ENCODE measurements at regions not wholly inside any gene's neighbourhood (a gene's known extent, or its start where the extent isn't known, plus 50 kb on each side); places are given as distances from the start of the nearest gene placed in this dataset.

- Histone ChIP-seq H3K56ac (ENCODE audit: insufficient read length, low read depth, low read length) (no peak overlapping the region), H3K27me3 (ENCODE audit: insufficient read depth, low read length) (no peaks in the 10 kb centered on the region), H3K9ac (ENCODE audit: extremely low read depth, insufficient read length, low read length) (no peak overlapping the region), H3K18ac (ENCODE audit: insufficient read length, low read depth, low read length) (no peak overlapping the region), H2BK20ac (ENCODE audit: low read depth, low read length, poor library complexity, severe bottlenecking) (no peak overlapping the region), H4K20me1 (ENCODE audit: control insufficient read depth, insufficient read depth, insufficient read length) (no peaks in the 10 kb centered on the region), H3K23ac (ENCODE audit: insufficient read length, low read depth, low read length) (no peak overlapping the region), H2BK5ac (ENCODE audit: insufficient read length, low read length) (no peak overlapping the region), H3K4ac (ENCODE audit: low read depth, low read length) (no peak overlapping the region), H3K4me2 (ENCODE audit: insufficient read depth, insufficient read length, low read length) (no peak overlapping the region), H4K5ac (ENCODE audit: insufficient read length, low read depth, low read length) (no peak overlapping the region), H3K79me2 (ENCODE audit: insufficient read depth, low read length) (no peaks in the 10 kb centered on the region), H3K4me1 (ENCODE audit: insufficient read depth, low read length) (no peaks in the 10 kb centered on the region), H4K8ac (replicated peaks; ENCODE audit: insufficient read length, low read depth, low read length) (no peak overlapping the region), H3K27ac (ENCODE audit: insufficient read length, low read depth, low read length) (no peak overlapping the region), H2AK5ac (ENCODE audit: insufficient read length, low read length) (no peak overlapping the region), H2BK120ac (ENCODE audit: low read depth, low read length, poor library complexity, severe bottlenecking) (no peak overlapping the region), H2BK15ac (ENCODE audit: low read depth, low read length) (no peak overlapping the region), H3K79me1 (ENCODE audit: insufficient read depth, low read depth, low read length, poor library complexity, severe bottlenecking) (no peaks in the 10 kb centered on the region), H3K23me2 (ENCODE audit: insufficient read length, low read depth, low read length, poor library complexity, severe bottlenecking) (no peaks in the 10 kb centered on the region), H4K91ac (ENCODE audit: insufficient read length, low read depth, low read length) (no peak overlapping the region), H3K14ac (ENCODE audit: insufficient read depth, low read length) (no peak overlapping the region), H3K9me3 (ENCODE audit: control insufficient read depth, low read depth, low read length) (no peaks in the 10 kb centered on the region), H2AFZ (ENCODE audit: low read length) (no peak overlapping the region), H3T11ph (ENCODE audit: low read length) (no peak overlapping the region), H2BK12ac (ENCODE audit: insufficient read length, low read depth, low read length) (no peak overlapping the region)
- Mint-ChIP-seq H3K4me3 (no peak overlapping the region), H3K36me3 (ENCODE audit: insufficient read depth in 1 of 3, low read depth in 3 of 3) (no peaks in the 10 kb centered on the region; a peak in 1 of 7 replicates), H3K27ac (no peak overlapping the region), H3K9me3 (no peaks in the 10 kb centered on the region; a peak in 3 of 5 replicates), H3K4me1 (no peaks in the 10 kb centered on the region), H3K27me3 (ENCODE audit: low read depth) (no peaks in the 10 kb centered on the region; the same call in 1 of the 2 replicates)
- WGBS (ENCODE audit: extremely low coverage, insufficient read length, low lambda C conversion rate) = no CpG with 5 or more reads among the region's 4 CpGs
- no peak for TF ChIP-seq CTCF (conservative IDR thresholded peaks at IDR 0.05)
- no peak for DNase-seq
These were observed 887.9 kb upstream of the NDST4 start for GRCh38 chr4:116001291-116001690.
